ENCODE measurements at regions not wholly inside any gene's neighbourhood (a gene's known extent, or its start where the extent isn't known, plus 50 kb on each side); places are given as distances from the start of the nearest gene placed in this dataset.

- no peak for TF ChIP-seq EZH2phosphoT487 (IDR thresholded peaks at IDR 0.05; ENCODE audit: borderline replicate concordance, low read depth)
- no peak for TF ChIP-seq MXI1 (IDR thresholded peaks at IDR 0.05; ENCODE audit: low read depth, low read length)
- no peak for TF ChIP-seq CTCF (IDR thresholded peaks at IDR 0.05)
- TF ChIP-seq YY1 (IDR thresholded peaks at IDR 0.05; ENCODE audit: low read depth), result no peak
- no peak for TF ChIP-seq RCOR1 (IDR thresholded peaks at IDR 0.05; ENCODE audit: low read length)
- no peak for TF ChIP-seq EP300 (IDR thresholded peaks at IDR 0.05; ENCODE audit: borderline replicate concordance in 1 of 2, low read depth in 1 of 2, low read length in 1 of 2)
- no peak for TF ChIP-seq PBX3 (IDR thresholded peaks at IDR 0.05)
Observed at GRCh38 chr12:77345336-77345735, 280.0 kb upstream of the E2F7 start.
